CD14-positive monocyte (primary cell): ENCODE measurements at regions not wholly inside any gene's neighbourhood (a gene's known extent, or its start where the extent isn't known, plus 50 kb on each side); places are given as distances from the start of the nearest gene placed in this dataset.
"Not testable (repeated sequence)": the region's sequence is repeated elsewhere in the genome, so short reads cannot be mapped to it uniquely, and the experiment has no call there.

Experiments used
- DNase-seq, 3 donors: peaks; one replicate each; pipeline ENCODE4 v3.0.0-alpha.2; 2011 to 2022
- H2AFZ ChIP-seq: 2 replicates; pipeline ENCODE4 v1.6.0; 2012; ENCODE audit warnings: mild to moderate bottlenecking, low read depth, low read length, inconsistent platforms; ENCODE audit not compliant: insufficient read depth, poor library complexity, severe bottlenecking
- H3K27ac ChIP-seq, 2 donors: 1 replicate in 1 of 2; 2 replicates in 1 of 2; pipeline ENCODE4 v1.5.1; 2012 to 2013; ENCODE audit warnings: low read length in 2 of 2, control low read depth in 1 of 2, inconsistent platforms in 1 of 2, low read depth in 1 of 2, mild to moderate bottlenecking in 1 of 2
- H3K27me3 ChIP-seq, 2 donors: one replicate each; pipeline versions ENCODE4 v1.6.0 to v1.6.1; 2011 to 2013; ENCODE audit warnings: low read length in 2 of 2; ENCODE audit not compliant: control insufficient read depth in 2 of 2, insufficient read depth in 2 of 2
- H3K36me3 ChIP-seq, 2 donors: replicated peaks in 1 of 2; 1 replicate in 1 of 2; 2 replicates in 1 of 2; pipeline versions ENCODE4 v1.5.1 to v1.6.1; 2012 to 2013; ENCODE audit warnings: low read length in 2 of 2, control low read depth in 1 of 2, inconsistent platforms in 1 of 2, mild to moderate bottlenecking in 1 of 2; ENCODE audit not compliant: insufficient read depth in 2 of 2, control insufficient read depth in 1 of 2
- H3K4me1 ChIP-seq, 2 donors: 1 replicate in 1 of 2; 2 replicates in 1 of 2; pipeline versions ENCODE4 v1.5.1 to v1.6.1; 2012 to 2013; ENCODE audit warnings: low read length in 2 of 2, control low read depth in 1 of 2, inconsistent platforms in 1 of 2, mild to moderate bottlenecking in 1 of 2, moderate library complexity in 1 of 2; ENCODE audit not compliant: insufficient read depth in 2 of 2, control insufficient read depth in 1 of 2
- H3K4me2 ChIP-seq: replicated peaks from 2 replicates; pipeline ENCODE3; 2012; ENCODE audit warnings: low read length, moderate library complexity, mild to moderate bottlenecking; ENCODE audit not compliant: poor library complexity, severe bottlenecking; ENCODE audit errors: extremely low read depth
- H3K4me3 ChIP-seq, 3 experiments: fragments of 200-600 bp in 1 of 3; sonication (generic) in 1 of 3; replicated peaks in 1 of 3; 1 replicate in 2 of 3; 2 replicates in 1 of 3; pipeline ENCODE4 v1.5.1; 2011 to 2013; ENCODE audit warnings: low read length in 3 of 3, mild to moderate bottlenecking in 3 of 3, control low read depth in 2 of 3, low read depth in 2 of 3, inconsistent platforms in 1 of 3, moderate library complexity in 1 of 3
- H3K79me2 ChIP-seq: 2 replicates; pipeline ENCODE4 v1.6.0; 2012; ENCODE audit warnings: mild to moderate bottlenecking, control low read depth, inconsistent platforms, low read length, moderate library complexity; ENCODE audit not compliant: insufficient read depth
- H3K9ac ChIP-seq: 2 replicates; pipeline ENCODE4 v1.6.0; 2017; ENCODE audit warnings: low read length, mild to moderate bottlenecking; ENCODE audit not compliant: insufficient read depth, poor library complexity, severe bottlenecking
- H3K9me3 ChIP-seq, 2 donors: replicated peaks in 1 of 2; 1 replicate in 1 of 2; 2 replicates in 1 of 2; pipeline versions ENCODE4 v1.5.1 to v1.6.1; 2012 to 2013; ENCODE audit warnings: low read length in 2 of 2, control low read depth in 1 of 2; ENCODE audit not compliant: control insufficient read depth in 1 of 2, insufficient read depth in 1 of 2
- H4K20me1 ChIP-seq: 2 replicates; pipeline ENCODE4 v1.6.0; 2012; ENCODE audit warnings: mild to moderate bottlenecking, low read length, control low read depth, moderate library complexity; ENCODE audit not compliant: insufficient read depth
- H3K27ac Mint-ChIP-seq, 7 donors: one replicate each; pipeline ENCODE4 v1.8.0; 2020; ENCODE audit warnings: mild to moderate bottlenecking in 7 of 7, mixed read lengths in 7 of 7, moderate library complexity in 6 of 7, inconsistent platforms in 2 of 7
- H3K27me3 Mint-ChIP-seq, 3 donors: one replicate each; pipeline ENCODE4 v1.8.0; 2021 to 2022; ENCODE audit warnings: low read depth in 3 of 3, mild to moderate bottlenecking in 3 of 3, mixed read lengths in 3 of 3, moderate library complexity in 3 of 3, inconsistent platforms in 1 of 3
- H3K36me3 Mint-ChIP-seq, 2 donors: one replicate each; pipeline ENCODE4 v1.8.0; 2020; ENCODE audit warnings: mixed read lengths in 2 of 2, inconsistent platforms in 1 of 2, mild to moderate bottlenecking in 1 of 2
- H3K4me1 Mint-ChIP-seq: one replicate; pipeline ENCODE4 v1.8.0; 2020; ENCODE audit warnings: mild to moderate bottlenecking, mixed read lengths
- H3K4me3 Mint-ChIP-seq, 2 donors: one replicate each; pipeline ENCODE4 v1.8.0; 2020; ENCODE audit warnings: mild to moderate bottlenecking in 2 of 2, mixed read lengths in 2 of 2, moderate library complexity in 1 of 2
- H3K9me3 Mint-ChIP-seq, 7 donors: one replicate each; pipeline ENCODE4 v1.8.0; 2020 to 2022; ENCODE audit warnings: mixed read lengths in 7 of 7, mild to moderate bottlenecking in 6 of 7, moderate library complexity in 6 of 7, inconsistent platforms in 2 of 7
- WGBS: methylation state at CpG from one replicate; pipeline ENCODE4 v1.1.5; 2013; ENCODE audit warnings: missing lambda C conversion rate; ENCODE audit not compliant: insufficient coverage; 5-methylcytosine and 5-hydroxymethylcytosine counted together
- intact Hi-C, 2 donors: fragments of 100-400 bp; cut with micrococcal nuclease; formaldehyde crosslinking; loops; one replicate each; pipeline versions ENCODE4 v1.15.0 to v1.15.1; 2023
- TF ChIP-seq, protein P1 (sequence below): fragments of 200-600 bp; IDR thresholded peaks from one replicate; pipeline ENCODE4 v1.8.0; 2022; ENCODE audit warnings: antibody characterized with exemption, mild to moderate bottlenecking

DNA sequence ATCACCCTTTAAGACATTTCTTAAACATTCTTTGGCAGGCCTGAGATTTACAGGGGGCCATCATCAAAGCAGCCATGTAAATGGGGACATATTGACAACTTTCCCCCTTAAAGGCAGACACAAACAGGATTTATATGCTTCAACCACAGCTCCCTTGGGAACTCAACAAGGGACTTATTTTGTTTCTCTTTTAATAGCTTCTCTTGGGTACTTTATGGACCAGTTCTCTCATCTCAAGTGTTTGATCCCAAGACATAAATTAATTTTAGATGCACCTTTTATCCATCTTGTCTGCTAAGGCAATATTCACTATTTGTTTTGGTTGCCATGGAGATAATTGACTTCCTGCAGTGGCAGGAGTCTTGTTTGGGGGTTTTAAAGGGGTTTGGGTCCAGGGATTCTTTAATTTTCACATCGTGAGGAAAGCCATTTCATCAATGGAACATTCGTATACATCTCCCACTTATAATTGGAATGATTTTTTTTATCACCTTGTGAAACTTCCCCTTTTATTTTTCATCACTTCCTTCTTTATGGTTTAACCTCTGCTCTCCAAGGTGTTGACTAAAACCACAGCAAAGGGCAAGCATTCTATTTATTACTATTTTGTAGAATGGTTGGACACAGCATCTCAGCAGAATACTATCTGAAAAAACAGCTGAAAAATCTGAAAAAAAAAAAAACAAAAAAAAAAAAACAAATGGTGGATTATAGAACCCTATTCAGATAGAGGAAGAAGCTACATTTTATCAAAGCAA, 726.0 kb downstream of the DIAPH3 start:
- no peaks in the 10 kb centered on the region for H3K4me1 Mint-ChIP-seq
- H2AFZ ChIP-seq = no peak overlapping the region

DNA sequence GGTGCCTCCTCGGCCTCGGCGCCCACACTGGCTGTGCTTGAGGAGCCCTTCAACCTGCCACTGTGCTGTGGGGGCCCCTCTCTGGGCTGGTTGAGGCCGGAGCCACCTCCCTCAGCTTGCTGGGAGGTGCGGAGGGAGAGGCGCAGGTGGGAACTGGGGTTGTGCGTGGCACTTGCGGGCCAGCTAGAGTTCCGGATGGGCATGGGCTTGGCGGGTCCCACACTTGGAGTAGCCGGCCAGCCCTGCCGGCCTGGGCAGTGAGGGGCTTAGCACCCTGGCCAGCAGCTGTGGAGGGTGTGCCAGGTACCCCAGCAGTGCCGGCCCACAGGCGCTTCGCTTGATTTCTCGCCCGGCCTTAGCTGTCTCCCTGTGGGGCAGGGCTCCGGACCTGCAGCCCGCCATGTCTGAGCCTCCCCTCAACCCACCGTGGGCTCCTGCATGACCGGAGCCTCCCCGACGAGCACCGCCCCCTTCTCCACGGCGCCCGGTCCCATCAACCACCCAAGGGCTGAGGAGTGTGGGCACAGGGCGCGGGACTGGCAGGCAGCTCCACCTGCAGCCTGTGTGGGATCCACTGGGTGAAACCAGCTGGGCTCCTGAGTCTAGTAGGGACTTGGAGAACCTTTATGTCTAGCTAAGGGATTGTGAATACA, 723.8 kb downstream of the DIAPH3 start:
- no peaks in the 10 kb centered on the region for H3K4me1 ChIP-seq
- Mint-ChIP-seq H3K4me1 (no peaks in the 10 kb centered on the region), H3K27ac (no peak overlapping the region), H3K27me3 (peaks cover 0 to 13% (median 10%) of the 10 kb centered on the region in 3 donors), H3K9me3 (peaks cover 3 to 10% (median 5%) of the 10 kb centered on the region in 7 donors), H3K36me3 (no peaks in the 10 kb centered on the region), H3K4me3 (no peak overlapping the region)
- peaks cover 0 to 7% of the 10 kb centered on the region in 2 donors for H3K9me3 ChIP-seq
- WGBS = 91% methylated on average over 26 of the region's 29 CpGs
- H2AFZ ChIP-seq = no peak overlapping the region
- H3K79me2 ChIP-seq = no peaks in the 10 kb centered on the region
- intact Hi-C loops = no loop called here
- TF ChIP-seq, protein P1, sequence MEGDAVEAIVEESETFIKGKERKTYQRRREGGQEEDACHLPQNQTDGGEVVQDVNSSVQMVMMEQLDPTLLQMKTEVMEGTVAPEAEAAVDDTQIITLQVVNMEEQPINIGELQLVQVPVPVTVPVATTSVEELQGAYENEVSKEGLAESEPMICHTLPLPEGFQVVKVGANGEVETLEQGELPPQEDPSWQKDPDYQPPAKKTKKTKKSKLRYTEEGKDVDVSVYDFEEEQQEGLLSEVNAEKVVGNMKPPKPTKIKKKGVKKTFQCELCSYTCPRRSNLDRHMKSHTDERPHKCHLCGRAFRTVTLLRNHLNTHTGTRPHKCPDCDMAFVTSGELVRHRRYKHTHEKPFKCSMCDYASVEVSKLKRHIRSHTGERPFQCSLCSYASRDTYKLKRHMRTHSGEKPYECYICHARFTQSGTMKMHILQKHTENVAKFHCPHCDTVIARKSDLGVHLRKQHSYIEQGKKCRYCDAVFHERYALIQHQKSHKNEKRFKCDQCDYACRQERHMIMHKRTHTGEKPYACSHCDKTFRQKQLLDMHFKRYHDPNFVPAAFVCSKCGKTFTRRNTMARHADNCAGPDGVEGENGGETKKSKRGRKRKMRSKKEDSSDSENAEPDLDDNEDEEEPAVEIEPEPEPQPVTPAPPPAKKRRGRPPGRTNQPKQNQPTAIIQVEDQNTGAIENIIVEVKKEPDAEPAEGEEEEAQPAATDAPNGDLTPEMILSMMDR = no peak
- H3K4me2 ChIP-seq = no peak overlapping the region
- no peak for DNase-seq
- no peaks in the 10 kb centered on the region for H3K27me3 ChIP-seq
- H3K9ac ChIP-seq = no peak overlapping the region
- H3K27ac ChIP-seq = no peak overlapping the region
- H3K4me3 ChIP-seq = no peak overlapping the region
- H4K20me1 ChIP-seq = no peaks in the 10 kb centered on the region
- no peaks in the 10 kb centered on the region for H3K36me3 ChIP-seq

More for the DNA sequence above, 726.0 kb downstream of the DIAPH3 start:
- Histone ChIP-seq H3K27ac (no peak overlapping the region), H3K27me3 (no peaks in the 10 kb centered on the region), H3K9me3 (peaks cover 16 to 17% of the 10 kb centered on the region in 2 donors), H3K79me2 (no peaks in the 10 kb centered on the region), H3K36me3 (no peaks in the 10 kb centered on the region), H3K4me3 (no peak overlapping the region), H3K4me2 (no peak overlapping the region), H3K4me1 (no peaks in the 10 kb centered on the region), H3K9ac (no peak overlapping the region), H4K20me1 (no peaks in the 10 kb centered on the region)
- no CpG with 5 or more reads among the region's 2 CpGs for WGBS
- DNase-seq = no peak
- intact Hi-C loops = no loop called here
- no peak overlapping the region for H3K4me3 Mint-ChIP-seq
- H3K36me3 Mint-ChIP-seq = no peaks in the 10 kb centered on the region
- H3K9me3 Mint-ChIP-seq = peaks cover 13 to 28% (median 16%) of the 10 kb centered on the region in 7 donors
- TF ChIP-seq, protein P1 = no peak
- no peak overlapping the region for H3K27ac Mint-ChIP-seq
- peaks cover 0 to 13% (median 9%) of the 10 kb centered on the region in 3 donors for H3K27me3 Mint-ChIP-seq

DNA sequence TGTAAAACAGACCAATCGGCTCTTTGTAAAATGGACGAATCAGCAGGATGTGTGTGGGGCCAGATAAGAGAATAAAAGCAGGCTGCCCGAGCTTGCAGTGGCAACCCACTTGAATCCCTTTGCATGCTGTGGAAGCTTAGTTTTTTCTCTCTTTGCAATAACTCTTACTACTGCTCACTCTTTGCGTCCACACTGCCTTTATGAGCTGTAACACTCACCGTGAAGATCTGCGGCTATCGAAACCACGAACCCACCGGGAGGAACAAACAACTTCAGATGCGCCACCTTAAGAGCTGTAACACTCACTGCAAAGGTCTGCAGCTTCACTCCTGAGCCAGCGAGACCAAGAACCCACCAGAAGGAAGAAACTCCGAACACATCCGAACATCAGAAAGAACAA, 722.7 kb downstream of the DIAPH3 start:
- H3K27ac Mint-ChIP-seq, H2AFZ ChIP-seq, H3K4me2 ChIP-seq, H3K4me3 ChIP-seq, H3K79me2 ChIP-seq, H3K9ac ChIP-seq, H3K36me3 ChIP-seq, H3K4me1 Mint-ChIP-seq, DNase-seq, H3K36me3 Mint-ChIP-seq, H4K20me1 ChIP-seq, H3K9me3 ChIP-seq, intact Hi-C loops, H3K27me3 ChIP-seq, H3K27ac ChIP-seq, H3K9me3 Mint-ChIP-seq, H3K4me1 ChIP-seq: not testable (repeated sequence)
- H3K4me3 Mint-ChIP-seq = peak overlapping the region in 1 of 2 donors; percentile 56
- 0% methylated on average over 1 of the region's 13 CpGs for WGBS
- peaks cover 0 to 13% (median 10%) of the 10 kb centered on the region in 3 donors for H3K27me3 Mint-ChIP-seq
